ENCODE measurements at regions not wholly inside any gene's neighbourhood (a gene's known extent, or its start where the extent isn't known, plus 50 kb on each side); places are given as distances from the start of the nearest gene placed in this dataset.

DNA sequence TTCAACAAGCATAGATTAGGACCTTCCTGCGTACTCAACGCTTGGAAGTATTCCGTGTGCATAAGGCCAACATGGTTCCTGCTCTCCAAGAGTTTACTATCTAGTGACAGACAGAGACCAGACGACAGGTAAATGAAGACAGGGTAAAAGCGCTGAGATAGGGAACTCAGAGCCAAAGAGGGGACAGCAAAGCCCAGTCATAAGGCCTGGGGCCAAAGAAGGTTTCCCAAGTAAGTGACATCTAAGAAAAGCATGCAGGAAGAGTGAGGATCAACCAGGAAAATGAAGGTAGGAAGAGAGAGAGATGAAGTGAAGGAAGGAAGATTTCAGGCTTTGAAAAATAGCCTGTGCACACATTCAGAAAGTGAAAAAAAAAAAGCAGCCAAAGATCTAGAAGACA, 76.9 kb upstream of the CDH20 start:
- DNase-seq (ENCODE audit: low spot score) = no peak

GRCh38 chr18:61261870-61262269, 71.4 kb upstream of the CDH20 start:
- DNase-seq (ENCODE audit: low spot score) = no peak

DNA sequence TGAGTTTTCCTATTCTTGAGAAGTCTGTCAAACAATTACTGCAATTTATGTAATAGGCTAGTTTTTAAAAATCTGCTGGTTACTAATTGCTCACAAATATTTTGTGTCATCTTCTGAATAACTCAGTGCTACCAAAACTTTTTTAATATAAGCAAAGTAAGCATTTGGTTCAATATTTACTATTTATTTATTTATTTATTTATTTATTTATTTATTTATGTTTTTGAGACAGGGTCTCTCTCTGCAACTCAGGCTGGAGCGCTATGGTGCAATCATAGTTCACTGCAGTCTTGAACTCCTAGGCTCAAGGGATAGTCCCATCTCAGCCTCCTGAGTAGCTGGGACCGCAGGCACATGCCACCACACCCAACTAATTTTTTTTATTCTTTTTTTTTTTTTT, 60.4 kb upstream of the CDH20 start:
- no peak for DNase-seq (ENCODE audit: low spot score)

- DNase-seq (ENCODE audit: low spot score) = no peak
Measured at GRCh38 chr18:61273533-61273932, 59.7 kb upstream of the CDH20 start.

- no peak for DNase-seq (ENCODE audit: low spot score)
Measured at GRCh38 chr18:61274416-61274960, 58.7 kb upstream of the CDH20 start.

DNA sequence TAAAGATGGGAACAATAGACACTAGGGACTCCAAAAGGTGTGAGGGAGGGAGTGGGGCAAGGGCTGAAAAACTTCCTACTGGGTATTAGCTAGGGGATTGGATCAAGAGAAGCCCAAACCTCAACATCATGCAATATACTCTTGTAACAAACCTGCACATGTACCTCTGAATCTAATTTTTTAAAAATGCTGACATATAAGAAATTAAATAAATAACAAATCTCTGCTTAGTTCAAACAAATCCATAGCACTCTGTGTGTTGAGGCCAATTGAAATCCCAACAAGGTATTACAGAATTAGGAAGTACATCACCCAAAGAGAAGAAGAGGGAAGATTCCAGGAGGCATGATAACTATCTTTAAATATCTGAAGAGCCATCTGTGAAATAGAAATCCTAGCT, 55.4 kb upstream of the CDH20 start:
- DNase-seq (ENCODE audit: low spot score) = no peak

- DNase-seq (ENCODE audit: low spot score) = no peak
Measured at GRCh38 chr18:61281431-61281830, 51.8 kb upstream of the CDH20 start.

- no peak for DNase-seq (ENCODE audit: low spot score)
Measured at GRCh38 chr18:61282926-61283325, 50.3 kb upstream of the CDH20 start.
